OCI-LY7 (cell line): ENCODE measurements at regions not wholly inside any gene's neighbourhood (a gene's known extent, or its start where the extent isn't known, plus 50 kb on each side); places are given as distances from the start of the nearest gene placed in this dataset.
"Not testable (repeated sequence)": the region's sequence is repeated elsewhere in the genome, so short reads cannot be mapped to it uniquely, and the experiment has no call there.

Experiments
- EZH2phosphoT487 ChIP-seq: fragments of 200-600 bp; sonication (generic); IDR thresholded peaks from 2 replicates; pipeline ENCODE4 v1.6.1; 2018; ENCODE audit warnings: low read depth, borderline replicate concordance, mild to moderate bottlenecking, mixed run types, antibody characterized with exemption, low read length, moderate library complexity, mixed read lengths
- TF ChIP-seq, protein P1 (sequence below): fragments of 200-600 bp; sonication (generic); conservative IDR thresholded peaks from 2 replicates; pipeline ENCODE4 v1.5.1; 2014; ENCODE audit warnings: mild to moderate bottlenecking, antibody characterized with exemption, low read length, moderate library complexity, mixed read lengths

- not testable (repeated sequence) for TF ChIP-seq EZH2phosphoT487
- TF ChIP-seq, protein P1, sequence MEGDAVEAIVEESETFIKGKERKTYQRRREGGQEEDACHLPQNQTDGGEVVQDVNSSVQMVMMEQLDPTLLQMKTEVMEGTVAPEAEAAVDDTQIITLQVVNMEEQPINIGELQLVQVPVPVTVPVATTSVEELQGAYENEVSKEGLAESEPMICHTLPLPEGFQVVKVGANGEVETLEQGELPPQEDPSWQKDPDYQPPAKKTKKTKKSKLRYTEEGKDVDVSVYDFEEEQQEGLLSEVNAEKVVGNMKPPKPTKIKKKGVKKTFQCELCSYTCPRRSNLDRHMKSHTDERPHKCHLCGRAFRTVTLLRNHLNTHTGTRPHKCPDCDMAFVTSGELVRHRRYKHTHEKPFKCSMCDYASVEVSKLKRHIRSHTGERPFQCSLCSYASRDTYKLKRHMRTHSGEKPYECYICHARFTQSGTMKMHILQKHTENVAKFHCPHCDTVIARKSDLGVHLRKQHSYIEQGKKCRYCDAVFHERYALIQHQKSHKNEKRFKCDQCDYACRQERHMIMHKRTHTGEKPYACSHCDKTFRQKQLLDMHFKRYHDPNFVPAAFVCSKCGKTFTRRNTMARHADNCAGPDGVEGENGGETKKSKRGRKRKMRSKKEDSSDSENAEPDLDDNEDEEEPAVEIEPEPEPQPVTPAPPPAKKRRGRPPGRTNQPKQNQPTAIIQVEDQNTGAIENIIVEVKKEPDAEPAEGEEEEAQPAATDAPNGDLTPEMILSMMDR = not testable (repeated sequence)
These were observed 171.0 kb downstream of the HMHB1 start for GRCh38 chr5:143982957-143983356.
